ENCODE measurements at regions not wholly inside any gene's neighbourhood (a gene's known extent, or its start where the extent isn't known, plus 50 kb on each side); places are given as distances from the start of the nearest gene placed in this dataset.

DNA sequence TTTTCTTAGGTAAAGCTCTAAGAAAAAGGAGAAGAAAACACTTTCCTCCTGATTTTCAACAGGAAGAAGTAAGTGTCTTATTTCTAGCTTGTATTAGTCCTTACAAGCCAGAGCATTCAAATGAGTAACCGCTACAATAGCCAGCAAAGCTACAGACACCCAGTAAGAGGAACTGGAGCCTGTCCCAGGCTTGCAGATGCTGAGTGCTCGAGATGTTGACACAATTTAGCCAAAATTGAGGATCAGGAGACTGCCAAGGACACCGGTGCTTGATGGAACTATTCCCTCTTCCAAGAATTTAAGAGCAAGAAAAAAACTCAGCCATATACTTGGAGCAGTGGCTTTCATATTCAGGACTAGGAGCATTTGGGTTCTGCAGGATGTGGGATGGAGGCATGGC lies 149.3 kb upstream of the DPP6 start:
- TF ChIP-seq, protein P1, sequence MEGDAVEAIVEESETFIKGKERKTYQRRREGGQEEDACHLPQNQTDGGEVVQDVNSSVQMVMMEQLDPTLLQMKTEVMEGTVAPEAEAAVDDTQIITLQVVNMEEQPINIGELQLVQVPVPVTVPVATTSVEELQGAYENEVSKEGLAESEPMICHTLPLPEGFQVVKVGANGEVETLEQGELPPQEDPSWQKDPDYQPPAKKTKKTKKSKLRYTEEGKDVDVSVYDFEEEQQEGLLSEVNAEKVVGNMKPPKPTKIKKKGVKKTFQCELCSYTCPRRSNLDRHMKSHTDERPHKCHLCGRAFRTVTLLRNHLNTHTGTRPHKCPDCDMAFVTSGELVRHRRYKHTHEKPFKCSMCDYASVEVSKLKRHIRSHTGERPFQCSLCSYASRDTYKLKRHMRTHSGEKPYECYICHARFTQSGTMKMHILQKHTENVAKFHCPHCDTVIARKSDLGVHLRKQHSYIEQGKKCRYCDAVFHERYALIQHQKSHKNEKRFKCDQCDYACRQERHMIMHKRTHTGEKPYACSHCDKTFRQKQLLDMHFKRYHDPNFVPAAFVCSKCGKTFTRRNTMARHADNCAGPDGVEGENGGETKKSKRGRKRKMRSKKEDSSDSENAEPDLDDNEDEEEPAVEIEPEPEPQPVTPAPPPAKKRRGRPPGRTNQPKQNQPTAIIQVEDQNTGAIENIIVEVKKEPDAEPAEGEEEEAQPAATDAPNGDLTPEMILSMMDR (IDR thresholded peaks at IDR 0.05; ENCODE audit: borderline replicate concordance, control extremely low read depth, extremely low read depth, insufficient read depth, missing control alignments), result no peak
- DNase-seq (ENCODE audit: low spot score), result no peak
- in situ Hi-C loops (cut with MboI; ENCODE audit: low sequenced_read_pairs, unreplicated experiment), result no loop called here

DNA sequence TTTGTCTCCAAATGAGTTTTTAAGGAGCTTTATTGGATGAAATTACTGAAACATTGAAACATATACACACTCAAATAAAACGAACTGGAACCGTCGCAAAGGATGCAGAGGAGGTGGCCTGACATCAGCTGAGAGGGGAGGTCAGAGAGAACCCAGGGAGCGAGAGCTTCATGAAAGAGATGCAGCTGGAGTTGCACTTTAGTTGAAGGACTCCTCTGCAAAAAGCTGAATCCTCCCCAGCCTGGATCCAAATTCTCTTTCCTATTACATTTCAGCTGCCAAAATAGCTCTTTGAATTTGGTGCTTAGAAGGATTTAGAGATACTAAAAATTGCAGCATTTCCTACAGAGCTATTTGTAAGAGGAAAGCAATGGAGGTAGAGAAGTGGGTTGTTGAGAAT lies 140.0 kb upstream of the DPP6 start:
- TF ChIP-seq, protein P1 (IDR thresholded peaks at IDR 0.05; ENCODE audit: borderline replicate concordance, control extremely low read depth, extremely low read depth, insufficient read depth, missing control alignments), result no peak
- in situ Hi-C loops (cut with MboI; ENCODE audit: low sequenced_read_pairs, unreplicated experiment), result no loop called here
- no peak for DNase-seq (ENCODE audit: low spot score)

DNA sequence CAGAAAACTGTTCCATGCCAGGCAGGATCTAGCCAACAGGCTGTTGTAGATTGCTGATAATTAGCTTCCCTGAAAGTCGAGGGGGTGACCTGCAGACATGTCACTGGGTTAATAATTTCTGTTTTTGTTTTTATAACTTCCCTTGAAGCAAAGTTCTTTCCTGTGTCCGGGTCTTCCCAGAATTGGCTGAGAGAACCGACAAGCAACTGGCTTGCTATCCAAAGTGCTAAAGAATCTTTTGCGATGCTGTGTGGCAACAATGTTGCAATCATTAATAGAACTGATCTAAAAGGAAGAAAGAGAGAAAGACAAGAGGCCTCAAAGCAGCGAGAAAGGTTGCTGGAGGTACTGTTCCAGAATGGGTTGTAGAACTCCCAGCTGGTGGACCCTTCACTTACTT lies 132.1 kb upstream of the DPP6 start:
- no peak for DNase-seq (ENCODE audit: low spot score)
- TF ChIP-seq, protein P1 (IDR thresholded peaks at IDR 0.05; ENCODE audit: borderline replicate concordance, control extremely low read depth, extremely low read depth, insufficient read depth, missing control alignments), result no peak
- in situ Hi-C loops (cut with MboI; ENCODE audit: low sequenced_read_pairs, unreplicated experiment), result no loop called here

DNA sequence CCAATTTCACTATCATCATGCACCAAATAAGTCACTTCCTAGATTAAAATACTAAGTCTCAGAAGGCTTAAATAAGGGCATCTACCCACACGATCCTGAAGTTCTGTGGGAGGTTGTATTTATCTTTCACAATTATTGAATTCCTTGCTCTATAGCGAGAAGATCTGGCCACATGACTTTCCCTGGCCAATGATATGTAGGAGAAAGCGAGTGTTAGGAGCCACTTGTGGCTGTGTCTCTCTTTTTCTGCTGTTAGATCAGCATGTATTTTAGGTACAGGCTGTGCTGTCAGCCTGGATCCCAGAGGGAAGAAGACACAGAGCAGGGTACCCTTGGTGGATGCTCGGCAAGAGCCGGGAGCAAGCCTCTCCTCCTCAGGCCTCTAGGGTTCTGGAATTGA lies 131.3 kb upstream of the DPP6 start:
- in situ Hi-C loops (cut with MboI; ENCODE audit: low sequenced_read_pairs, unreplicated experiment), result no loop called here
- DNase-seq (ENCODE audit: low spot score), result no peak
- TF ChIP-seq, protein P1 (IDR thresholded peaks at IDR 0.05; ENCODE audit: borderline replicate concordance, control extremely low read depth, extremely low read depth, insufficient read depth, missing control alignments), result no peak

DNA sequence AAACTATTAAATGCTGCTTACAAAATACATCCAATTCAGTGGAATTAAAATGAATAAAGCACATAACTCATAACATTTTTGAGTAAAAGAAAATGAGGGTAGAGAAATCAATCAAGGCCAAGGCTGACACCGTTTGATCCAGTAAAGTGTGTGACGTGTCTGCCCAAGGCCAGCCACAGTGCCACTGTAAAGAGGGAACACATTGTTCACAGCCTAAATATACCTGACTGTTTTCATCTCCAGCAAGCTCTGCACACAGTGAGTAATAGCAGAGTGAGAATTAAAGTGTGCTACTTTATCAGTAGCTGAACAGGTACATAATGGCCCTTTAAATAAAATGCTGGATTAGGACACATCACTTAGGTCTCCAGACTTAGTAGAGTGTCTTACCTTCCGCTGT lies 130.8 kb upstream of the DPP6 start:
- in situ Hi-C loops (cut with MboI; ENCODE audit: low sequenced_read_pairs, unreplicated experiment), result no loop called here
- TF ChIP-seq, protein P1 (IDR thresholded peaks at IDR 0.05; ENCODE audit: borderline replicate concordance, control extremely low read depth, extremely low read depth, insufficient read depth, missing control alignments), result no peak
- DNase-seq (ENCODE audit: low spot score), result no peak

DNA sequence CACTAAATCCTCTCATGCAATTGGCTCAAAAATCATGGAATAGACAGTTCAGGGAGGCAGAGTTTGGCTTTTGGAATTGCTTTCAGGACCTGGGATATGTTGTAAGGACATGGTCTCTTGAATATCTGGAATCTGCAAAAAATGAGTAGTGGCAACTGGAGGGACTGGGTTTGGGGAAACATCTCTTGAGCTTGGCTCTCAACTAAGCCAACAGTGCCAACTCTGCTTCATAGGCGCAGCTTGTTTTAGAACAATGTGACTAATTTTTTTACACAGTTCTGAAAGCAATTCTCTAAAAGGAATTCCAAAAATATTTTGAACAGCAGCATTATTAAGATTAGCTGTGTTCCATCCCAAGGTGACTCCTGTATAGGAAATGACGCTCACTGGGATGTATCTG lies 121.5 kb upstream of the DPP6 start:
- TF ChIP-seq, protein P1 (IDR thresholded peaks at IDR 0.05; ENCODE audit: borderline replicate concordance, control extremely low read depth, extremely low read depth, insufficient read depth, missing control alignments), result no peak
- no peak for DNase-seq (ENCODE audit: low spot score)
- in situ Hi-C loops (cut with MboI; ENCODE audit: low sequenced_read_pairs, unreplicated experiment), result no loop called here

DNA sequence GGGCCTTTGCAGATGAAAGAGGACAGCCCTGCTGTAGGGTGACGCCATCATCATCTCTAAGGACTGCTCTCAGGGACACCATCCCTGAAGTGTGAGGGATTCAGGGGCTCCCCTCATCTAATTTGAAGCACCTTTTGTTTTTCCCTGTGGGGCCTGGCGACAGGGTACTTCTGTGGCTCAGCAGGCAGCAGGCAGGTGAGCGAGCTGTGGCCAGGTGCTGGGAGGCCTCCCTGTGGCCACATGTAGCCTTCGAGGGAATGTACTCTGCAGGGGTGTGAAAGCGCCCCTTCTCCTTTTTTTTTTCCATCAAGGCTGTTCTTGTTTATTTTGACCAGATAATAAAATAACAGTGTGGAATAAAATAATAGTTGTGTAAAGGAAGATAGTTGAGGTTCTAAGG lies 118.2 kb upstream of the DPP6 start:
- DNase-seq (ENCODE audit: low spot score), result no peak
- in situ Hi-C loops (cut with MboI; ENCODE audit: low sequenced_read_pairs, unreplicated experiment), result no loop called here
- TF ChIP-seq, protein P1 (IDR thresholded peaks at IDR 0.05; ENCODE audit: borderline replicate concordance, control extremely low read depth, extremely low read depth, insufficient read depth, missing control alignments), result no peak
